ENCODE measurements at regions not wholly inside any gene's neighbourhood (a gene's known extent, or its start where the extent isn't known, plus 50 kb on each side); places are given as distances from the start of the nearest gene placed in this dataset.

DNA sequence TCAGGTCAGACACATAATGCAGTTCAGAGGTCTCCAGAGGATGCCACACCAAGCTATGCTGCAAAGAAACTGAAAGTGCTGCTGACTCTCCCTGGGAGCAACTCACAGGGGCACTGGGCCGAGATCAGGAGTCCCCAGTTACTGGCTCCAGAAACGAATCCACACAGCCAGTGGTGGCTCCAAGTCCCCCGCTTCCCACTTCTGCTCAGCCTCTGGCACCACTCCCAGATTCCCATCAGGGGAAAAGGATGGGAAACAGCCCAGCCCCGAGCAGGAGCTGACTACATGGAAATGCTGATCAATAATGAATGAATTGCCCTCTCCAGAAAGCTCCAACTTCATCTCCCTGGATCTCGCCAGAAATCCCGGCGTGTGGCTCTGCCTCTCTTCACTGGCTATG is 62.3 kb upstream of the CDH5 start:
- H3K4me3 ChIP-seq (ENCODE audit: low read depth, low read length): no peak overlapping the region
- TF ChIP-seq, protein P1, sequence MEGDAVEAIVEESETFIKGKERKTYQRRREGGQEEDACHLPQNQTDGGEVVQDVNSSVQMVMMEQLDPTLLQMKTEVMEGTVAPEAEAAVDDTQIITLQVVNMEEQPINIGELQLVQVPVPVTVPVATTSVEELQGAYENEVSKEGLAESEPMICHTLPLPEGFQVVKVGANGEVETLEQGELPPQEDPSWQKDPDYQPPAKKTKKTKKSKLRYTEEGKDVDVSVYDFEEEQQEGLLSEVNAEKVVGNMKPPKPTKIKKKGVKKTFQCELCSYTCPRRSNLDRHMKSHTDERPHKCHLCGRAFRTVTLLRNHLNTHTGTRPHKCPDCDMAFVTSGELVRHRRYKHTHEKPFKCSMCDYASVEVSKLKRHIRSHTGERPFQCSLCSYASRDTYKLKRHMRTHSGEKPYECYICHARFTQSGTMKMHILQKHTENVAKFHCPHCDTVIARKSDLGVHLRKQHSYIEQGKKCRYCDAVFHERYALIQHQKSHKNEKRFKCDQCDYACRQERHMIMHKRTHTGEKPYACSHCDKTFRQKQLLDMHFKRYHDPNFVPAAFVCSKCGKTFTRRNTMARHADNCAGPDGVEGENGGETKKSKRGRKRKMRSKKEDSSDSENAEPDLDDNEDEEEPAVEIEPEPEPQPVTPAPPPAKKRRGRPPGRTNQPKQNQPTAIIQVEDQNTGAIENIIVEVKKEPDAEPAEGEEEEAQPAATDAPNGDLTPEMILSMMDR (IDR thresholded peaks at IDR 0.05; ENCODE audit: borderline replicate concordance, insufficient read depth, low read depth, low read length): no peak

DNA sequence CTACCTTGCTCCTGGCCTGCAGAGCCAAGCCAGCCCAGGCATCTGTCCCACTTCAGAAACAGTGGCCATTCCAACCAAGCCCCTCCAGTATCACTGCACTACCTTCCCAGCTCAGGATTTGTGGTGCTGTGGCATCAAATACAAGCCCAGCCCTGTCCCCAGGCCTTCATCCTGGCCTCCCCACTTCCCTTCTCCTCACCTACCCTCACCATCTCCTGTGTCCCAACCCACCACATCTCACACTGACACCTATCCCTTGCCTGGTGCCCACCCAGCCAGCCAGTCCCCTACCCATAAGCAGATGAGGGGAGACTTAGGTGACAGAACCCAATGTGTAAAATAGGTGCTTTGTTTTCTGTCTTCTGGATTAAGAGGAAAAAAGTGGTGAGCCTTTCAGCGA is 66.0 kb upstream of the CDH5 start:
- TF ChIP-seq, protein P1 (IDR thresholded peaks at IDR 0.05; ENCODE audit: borderline replicate concordance, insufficient read depth, low read depth, low read length): no peak
- H3K4me3 ChIP-seq (ENCODE audit: low read depth, low read length): no peak overlapping the region

DNA sequence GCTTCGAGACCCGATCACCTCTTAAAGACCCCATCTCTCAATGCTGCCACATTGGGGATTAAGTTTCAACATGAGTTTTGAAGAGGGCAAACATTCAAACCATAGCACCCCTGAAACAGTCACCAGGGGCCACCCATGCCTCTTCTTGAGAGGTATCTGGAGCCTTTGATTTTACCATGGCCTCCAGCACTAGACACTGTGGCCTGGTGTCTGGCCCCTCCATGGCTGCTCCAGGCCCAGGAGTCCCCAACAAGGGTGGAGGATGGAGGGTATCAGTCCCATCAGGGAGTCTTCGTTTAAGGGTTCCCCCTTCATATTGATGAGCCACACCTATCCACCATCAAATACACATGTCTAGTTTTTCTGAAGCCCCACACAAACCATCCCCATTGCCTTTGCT is 66.5 kb upstream of the CDH5 start:
- no peak overlapping the region for H3K4me3 ChIP-seq (ENCODE audit: low read depth, low read length)
- TF ChIP-seq, protein P1 (IDR thresholded peaks at IDR 0.05; ENCODE audit: borderline replicate concordance, insufficient read depth, low read depth, low read length): no peak

DNA sequence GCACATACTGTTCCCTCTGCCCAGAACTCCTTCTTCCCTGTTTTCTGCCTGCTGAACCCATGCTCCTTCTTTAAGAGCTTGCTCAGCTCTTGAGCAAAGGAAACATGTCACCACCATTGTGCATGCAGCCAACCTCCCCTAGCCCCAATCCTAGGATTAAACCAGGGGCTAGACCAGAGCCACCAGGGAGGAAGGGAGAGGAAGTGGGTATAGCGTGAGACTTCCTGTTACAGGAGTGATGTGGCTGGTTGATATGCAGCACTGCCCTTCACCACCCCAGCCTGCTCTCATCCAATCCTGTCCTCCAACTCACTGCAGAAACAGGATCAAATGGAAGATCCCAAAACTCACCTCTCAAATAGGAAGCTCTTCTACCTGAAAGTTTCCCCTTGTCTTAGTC is 67.1 kb upstream of the CDH5 start:
- no peak overlapping the region for H3K4me3 ChIP-seq (ENCODE audit: low read depth, low read length)
- TF ChIP-seq, protein P1 (IDR thresholded peaks at IDR 0.05; ENCODE audit: borderline replicate concordance, insufficient read depth, low read depth, low read length): no peak

DNA sequence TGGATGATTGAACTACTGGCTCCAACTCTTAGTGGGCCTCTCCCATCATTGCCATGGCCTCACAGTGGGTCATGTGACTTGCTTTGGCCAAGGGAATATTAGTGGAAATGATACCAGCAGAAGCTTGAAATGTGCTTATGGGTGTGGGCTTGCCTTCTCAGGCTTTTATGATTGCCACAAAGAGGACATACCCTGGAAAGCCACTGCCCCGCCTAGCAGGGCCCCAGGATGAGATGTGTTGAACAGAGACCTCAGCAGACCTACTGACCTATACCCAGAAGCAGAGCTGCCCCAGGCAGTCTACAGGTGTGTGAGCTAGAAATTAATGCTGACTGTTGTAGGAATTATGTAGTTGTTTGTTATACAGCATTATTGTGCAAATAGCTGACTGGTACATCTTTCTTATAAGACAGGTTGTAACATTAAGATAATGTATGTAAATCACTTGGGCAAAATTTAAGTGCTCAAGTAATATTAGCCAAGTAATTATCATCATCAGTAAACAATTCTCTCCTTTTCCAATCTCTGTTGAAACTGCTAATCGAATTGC is 67.8 kb upstream of the CDH5 start:
- no peak overlapping the region for H3K4me3 ChIP-seq (ENCODE audit: low read depth, low read length)
- TF ChIP-seq, protein P1 (IDR thresholded peaks at IDR 0.05; ENCODE audit: borderline replicate concordance, insufficient read depth, low read depth, low read length): no peak

DNA sequence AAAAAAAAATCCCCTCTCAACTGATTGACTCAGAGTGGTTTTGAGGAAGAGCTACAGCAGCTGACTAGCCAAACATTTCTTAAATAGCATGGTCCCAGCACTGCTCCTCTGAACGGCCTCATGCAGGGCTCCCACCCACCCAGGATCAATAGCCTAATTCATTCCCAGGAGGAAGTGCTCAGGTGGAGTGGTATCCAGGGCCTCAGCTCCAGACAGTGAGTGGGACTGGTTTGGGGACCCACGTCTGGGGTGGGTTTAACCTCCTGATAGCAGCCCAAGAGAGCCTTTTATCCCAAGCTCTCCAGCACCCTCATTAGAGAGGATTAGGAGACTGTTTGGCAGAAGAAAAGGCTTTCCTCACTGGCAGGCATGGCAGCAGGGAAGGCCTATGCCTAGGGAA is 68.5 kb upstream of the CDH5 start:
- H3K4me3 ChIP-seq (ENCODE audit: low read depth, low read length): no peak overlapping the region
- TF ChIP-seq, protein P1 (IDR thresholded peaks at IDR 0.05; ENCODE audit: borderline replicate concordance, insufficient read depth, low read depth, low read length): no peak

DNA sequence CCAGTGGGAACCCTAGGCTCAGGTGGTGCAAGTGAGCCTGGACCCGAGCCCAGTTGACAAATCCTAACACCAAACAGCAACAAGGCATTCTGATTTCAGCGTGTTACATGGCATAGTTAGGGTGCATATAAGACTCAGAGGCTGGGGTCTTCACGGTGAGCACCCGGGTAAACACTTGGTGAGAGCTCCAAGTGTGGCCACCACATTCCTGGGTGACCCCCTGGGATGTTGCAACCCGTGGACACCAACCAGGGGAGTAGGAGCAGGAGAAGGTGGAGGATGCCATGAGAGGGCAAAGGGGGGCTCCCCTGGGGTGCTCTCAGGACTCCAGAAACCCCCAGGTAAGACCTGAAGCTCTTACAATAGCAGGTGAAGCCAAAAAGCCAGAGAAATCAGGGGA is 69.9 kb upstream of the CDH5 start:
- TF ChIP-seq, protein P1 (IDR thresholded peaks at IDR 0.05; ENCODE audit: borderline replicate concordance, insufficient read depth, low read depth, low read length): no peak
- H3K4me3 ChIP-seq (ENCODE audit: low read depth, low read length): no peak overlapping the region

Measured in GM12875 (cell line).